GM19455 (cell line): ENCODE measurements at regions not wholly inside any gene's neighbourhood (a gene's known extent, or its start where the extent isn't known, plus 50 kb on each side); places are given as distances from the start of the nearest gene placed in this dataset.

Source experiments
- ATAC-seq: cut with Tn5 transposase; IDR thresholded peaks from one replicate; pipeline ENCODE4 v1.9.1; 2021; ENCODE audit not compliant: unreplicated experiment

- ATAC-seq = no peak
Observed at GRCh38 chr4:63817196-63817865, 591.9 kb downstream of the TECRL start.

- ATAC-seq = no peak
Observed at GRCh38 chr4:63814171-63814964, 594.9 kb downstream of the TECRL start.

- ATAC-seq = no peak
Observed at GRCh38 chr4:63799166-63799565, 610.1 kb downstream of the TECRL start.

GRCh38 chr4:63795301-63795700 lies 613.9 kb downstream of the TECRL start:
- no peak for ATAC-seq

- ATAC-seq = no peak
Observed at GRCh38 chr4:63790377-63790776, 618.9 kb downstream of the TECRL start.

- no peak for ATAC-seq
Observed at GRCh38 chr4:63788271-63788670, 621.0 kb downstream of the TECRL start.

- no peak for ATAC-seq
Observed at GRCh38 chr4:63787326-63787725, 621.9 kb downstream of the TECRL start.

GRCh38 chr4:63786171-63786570 lies 623.1 kb downstream of the TECRL start:
- no peak for ATAC-seq

GRCh38 chr4:63784822-63785221 lies 624.4 kb downstream of the TECRL start:
- no peak for ATAC-seq

- ATAC-seq = no peak
Observed at GRCh38 chr4:63777601-63778000, 631.6 kb downstream of the TECRL start.

GRCh38 chr4:63764400-63764799 lies 644.9 kb downstream of the TECRL start:
- no peak for ATAC-seq

- ATAC-seq = no peak
Observed at GRCh38 chr4:63757929-63758328, 651.3 kb downstream of the TECRL start.

GRCh38 chr4:63742882-63743281 lies 666.4 kb downstream of the TECRL start:
- ATAC-seq = no peak

GRCh38 chr4:63729519-63729918 lies 679.7 kb downstream of the TECRL start:
- ATAC-seq = no peak

GRCh38 chr4:63728480-63729177 lies 680.6 kb downstream of the TECRL start:
- no peak for ATAC-seq

- no peak for ATAC-seq
Observed at GRCh38 chr4:63717384-63717783, 691.9 kb downstream of the TECRL start.

GRCh38 chr4:63708661-63709060 lies 700.6 kb downstream of the TECRL start:
- ATAC-seq = no peak

GRCh38 chr4:63700569-63700968 lies 708.7 kb downstream of the TECRL start:
- ATAC-seq = no peak

GRCh38 chr4:63693321-63693720 lies 715.9 kb downstream of the TECRL start:
- ATAC-seq = no peak

GRCh38 chr4:63678358-63678931 lies 730.8 kb downstream of the TECRL start:
- ATAC-seq = no peak

- no peak for ATAC-seq
Observed at GRCh38 chr4:63670735-63671134, 738.5 kb downstream of the TECRL start.

- ATAC-seq = no peak
Observed at GRCh38 chr4:63663870-63664269, 745.4 kb downstream of the TECRL start.
